Uterus (tissue), 2 donors: ENCODE measurements at regions not wholly inside any gene's neighbourhood (a gene's known extent, or its start where the extent isn't known, plus 50 kb on each side); places are given as distances from the start of the nearest gene placed in this dataset.

Experiments
- POLR2A ChIP-seq, 2 donors: fragments of 450-650 bp; IDR thresholded peaks; one replicate each; pipeline ENCODE4 v1.6.1; 2016; ENCODE audit warnings: antibody characterized with exemption in 2 of 2, mild to moderate bottlenecking in 1 of 2, moderate library complexity in 1 of 2
- TF ChIP-seq, protein P1 (sequence below), 4 experiments: fragments of 200-600 bp in 2 of 4; fragments of 450-650 bp in 2 of 4; sonication (generic) in 2 of 4; IDR thresholded peaks; one replicate each; pipeline ENCODE4 v1.5.1; 2016 to 2019; ENCODE audit warnings: antibody characterized with exemption in 4 of 4, mild to moderate bottlenecking in 2 of 4, moderate library complexity in 1 of 4

DNA sequence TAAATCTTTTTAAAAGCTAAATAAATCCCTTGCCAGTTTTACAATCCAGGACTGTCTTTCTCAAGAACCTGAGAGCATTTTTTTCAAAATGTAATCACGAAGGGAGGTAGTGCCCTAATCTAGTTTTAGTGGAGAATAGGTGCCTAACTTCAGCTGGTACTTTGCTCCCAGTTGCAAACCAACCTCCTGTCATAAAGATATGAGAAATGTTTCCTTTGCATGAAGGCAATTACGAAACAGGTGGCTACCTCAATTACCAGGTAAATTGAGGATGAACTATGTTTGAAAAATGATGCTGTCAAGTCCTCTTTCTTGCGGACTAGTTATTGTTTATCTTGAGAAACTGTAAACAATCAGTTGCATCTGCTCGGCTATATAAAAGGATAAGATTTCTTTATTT is 437.9 kb downstream of the DAD1 start:
- TF ChIP-seq, protein P1, sequence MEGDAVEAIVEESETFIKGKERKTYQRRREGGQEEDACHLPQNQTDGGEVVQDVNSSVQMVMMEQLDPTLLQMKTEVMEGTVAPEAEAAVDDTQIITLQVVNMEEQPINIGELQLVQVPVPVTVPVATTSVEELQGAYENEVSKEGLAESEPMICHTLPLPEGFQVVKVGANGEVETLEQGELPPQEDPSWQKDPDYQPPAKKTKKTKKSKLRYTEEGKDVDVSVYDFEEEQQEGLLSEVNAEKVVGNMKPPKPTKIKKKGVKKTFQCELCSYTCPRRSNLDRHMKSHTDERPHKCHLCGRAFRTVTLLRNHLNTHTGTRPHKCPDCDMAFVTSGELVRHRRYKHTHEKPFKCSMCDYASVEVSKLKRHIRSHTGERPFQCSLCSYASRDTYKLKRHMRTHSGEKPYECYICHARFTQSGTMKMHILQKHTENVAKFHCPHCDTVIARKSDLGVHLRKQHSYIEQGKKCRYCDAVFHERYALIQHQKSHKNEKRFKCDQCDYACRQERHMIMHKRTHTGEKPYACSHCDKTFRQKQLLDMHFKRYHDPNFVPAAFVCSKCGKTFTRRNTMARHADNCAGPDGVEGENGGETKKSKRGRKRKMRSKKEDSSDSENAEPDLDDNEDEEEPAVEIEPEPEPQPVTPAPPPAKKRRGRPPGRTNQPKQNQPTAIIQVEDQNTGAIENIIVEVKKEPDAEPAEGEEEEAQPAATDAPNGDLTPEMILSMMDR (IDR thresholded peaks at IDR 0.05): no peak
- no peak for TF ChIP-seq POLR2A (IDR thresholded peaks at IDR 0.05)
